ENCODE measurements at regions not wholly inside any gene's neighbourhood (a gene's known extent, or its start where the extent isn't known, plus 50 kb on each side); places are given as distances from the start of the nearest gene placed in this dataset.

DNA sequence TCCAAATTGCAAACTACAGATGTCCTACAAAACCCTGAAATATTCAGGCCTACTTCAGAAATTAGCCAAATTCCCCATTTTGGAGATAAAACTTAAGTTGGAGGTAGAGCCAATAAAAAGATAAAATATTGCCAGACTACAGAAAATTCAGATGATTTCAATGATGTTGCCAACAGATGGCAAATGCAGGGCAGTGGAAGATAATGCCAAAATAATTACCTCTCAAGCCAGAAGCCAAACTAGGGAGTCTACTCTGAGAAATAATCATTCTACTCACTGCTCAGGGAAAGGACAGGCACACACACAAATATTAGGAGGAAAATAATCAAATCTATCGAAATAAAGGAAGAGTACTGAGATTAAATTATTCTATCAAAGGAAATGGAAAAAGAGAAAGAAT is 347.5 kb upstream of the CCNG1 start:
- TF ChIP-seq CTCF (IDR thresholded peaks at IDR 0.05): no peak
- TF ChIP-seq POLR2A (IDR thresholded peaks at IDR 0.05): no peak

All from breast epithelium (tissue), 3 donors.